Mesenchymal stem cell (in vitro differentiated cells and primary cell): ENCODE measurements at regions not wholly inside any gene's neighbourhood (a gene's known extent, or its start where the extent isn't known, plus 50 kb on each side); places are given as distances from the start of the nearest gene placed in this dataset.

Source experiments
- DNase-seq: peaks from one replicate; pipeline ENCODE4 v3.0.0-alpha.2; 2013
- H2AFZ ChIP-seq: one replicate; pipeline ENCODE4 v1.6.1; 2013; ENCODE audit warnings: low read depth, mild to moderate bottlenecking, control low read depth, inconsistent platforms, low read length, moderate library complexity
- H2AK5ac ChIP-seq: 2 replicates; pipeline ENCODE4 v1.6.1; 2013; ENCODE audit warnings: low read length, moderate library complexity, mild to moderate bottlenecking, inconsistent platforms; ENCODE audit not compliant: severe bottlenecking
- H2BK120ac ChIP-seq: one replicate; pipeline ENCODE4 v1.6.1; 2013; ENCODE audit warnings: low read depth, mild to moderate bottlenecking, inconsistent platforms, low read length, moderate library complexity
- H2BK12ac ChIP-seq, 2 experiments: one replicate each; pipeline ENCODE4 v1.6.1; 2013; ENCODE audit warnings: inconsistent platforms in 2 of 2, low read length in 2 of 2, mild to moderate bottlenecking in 2 of 2, moderate library complexity in 2 of 2, control low read depth in 1 of 2
- H2BK15ac ChIP-seq: one replicate; pipeline ENCODE4 v1.6.1; 2013; ENCODE audit warnings: mild to moderate bottlenecking, low read depth, inconsistent platforms; ENCODE audit not compliant: poor library complexity, severe bottlenecking
- H2BK5ac ChIP-seq: 2 replicates; pipeline ENCODE4 v1.6.1; 2013; ENCODE audit warnings: low read depth, mild to moderate bottlenecking, low read length, control low read depth, inconsistent platforms; ENCODE audit not compliant: poor library complexity, severe bottlenecking
- H3K14ac ChIP-seq, 2 experiments: one replicate each; pipeline ENCODE4 v1.6.1; 2013; ENCODE audit warnings: inconsistent platforms in 2 of 2, low read length in 2 of 2, control low read depth in 1 of 2, mild to moderate bottlenecking in 1 of 2, moderate library complexity in 1 of 2
- H3K18ac ChIP-seq, 2 experiments: one replicate each; pipeline ENCODE4 v1.6.1; 2013; ENCODE audit warnings: inconsistent platforms in 2 of 2, low read length in 2 of 2, control low read depth in 1 of 2, low read depth in 1 of 2, mild to moderate bottlenecking in 1 of 2
- H3K23ac ChIP-seq, 2 experiments: one replicate each; pipeline ENCODE4 v1.6.1; 2013; ENCODE audit warnings: inconsistent platforms in 2 of 2, low read length in 2 of 2, mild to moderate bottlenecking in 2 of 2, moderate library complexity in 2 of 2, control low read depth in 1 of 2
- H3K27ac ChIP-seq: 2 replicates; pipeline ENCODE4 v1.5.1; 2013; ENCODE audit warnings: mild to moderate bottlenecking, moderate library complexity, low read length, control low read depth, inconsistent platforms; ENCODE audit not compliant: poor library complexity, severe bottlenecking
- H3K27me3 ChIP-seq, 2 experiments: 2 replicates each; pipeline versions ENCODE4 v1.6.1 to v1.7.0; 2013; ENCODE audit warnings: low read length in 2 of 2, mild to moderate bottlenecking in 2 of 2, moderate library complexity in 2 of 2, control low read depth in 1 of 2, inconsistent platforms in 1 of 2; ENCODE audit not compliant: control insufficient read depth in 1 of 2, insufficient read depth in 1 of 2
- H3K36me3 ChIP-seq, 2 experiments: 2 replicates each; pipeline versions ENCODE4 v1.6.1 to v1.7.0; 2013; ENCODE audit warnings: low read length in 2 of 2, control low read depth in 1 of 2, inconsistent platforms in 1 of 2, low read depth in 1 of 2, mild to moderate bottlenecking in 1 of 2; ENCODE audit not compliant: insufficient read depth in 2 of 2, control insufficient read depth in 1 of 2
- H3K4ac ChIP-seq, 2 experiments: one replicate each; pipeline ENCODE4 v1.6.1; 2013; ENCODE audit warnings: inconsistent platforms in 2 of 2, low read length in 2 of 2, mild to moderate bottlenecking in 2 of 2, moderate library complexity in 2 of 2, control low read depth in 1 of 2, low read depth in 1 of 2
- H3K4me1 ChIP-seq: 2 replicates; pipeline ENCODE4 v1.6.1; 2013; ENCODE audit warnings: low read depth, low read length, control low read depth; ENCODE audit not compliant: control insufficient read depth, insufficient read depth
- H3K4me2 ChIP-seq: 2 replicates; pipeline ENCODE4 v1.6.1; 2013; ENCODE audit warnings: low read length, mild to moderate bottlenecking, inconsistent platforms; ENCODE audit not compliant: poor library complexity, severe bottlenecking
- H3K4me3 ChIP-seq, 2 experiments: 2 replicates each; pipeline versions ENCODE4 v1.5.1 to v1.7.0; 2013; ENCODE audit warnings: low read length in 2 of 2, mild to moderate bottlenecking in 2 of 2, control low read depth in 1 of 2, low read depth in 1 of 2; ENCODE audit not compliant: insufficient read depth in 1 of 2
- H3K79me1 ChIP-seq: replicated peaks from 2 replicates; pipeline ENCODE4 v1.6.1; 2013; ENCODE audit warnings: mild to moderate bottlenecking, control low read depth, low read length, inconsistent platforms; ENCODE audit not compliant: poor library complexity, severe bottlenecking
- H3K9ac ChIP-seq: 2 replicates; pipeline ENCODE4 v1.7.0; 2013; ENCODE audit warnings: mild to moderate bottlenecking, low read length, moderate library complexity
- H3K9me3 ChIP-seq: 2 replicates; pipeline ENCODE4 v1.7.0; 2013; ENCODE audit warnings: mild to moderate bottlenecking, low read length; ENCODE audit not compliant: control insufficient read depth
- H4K8ac ChIP-seq: one replicate; pipeline ENCODE4 v1.6.1; 2013; ENCODE audit warnings: inconsistent platforms, mild to moderate bottlenecking, low read length, moderate library complexity
- H4K91ac ChIP-seq: one replicate; pipeline ENCODE4 v1.6.1; 2013; ENCODE audit warnings: mild to moderate bottlenecking, low read length, inconsistent platforms
- WGBS: methylation state at CpG from one replicate; pipeline ENCODE4 v1.1.7; 2013; ENCODE audit warnings: mixed read lengths; 5-methylcytosine and 5-hydroxymethylcytosine counted together

DNA sequence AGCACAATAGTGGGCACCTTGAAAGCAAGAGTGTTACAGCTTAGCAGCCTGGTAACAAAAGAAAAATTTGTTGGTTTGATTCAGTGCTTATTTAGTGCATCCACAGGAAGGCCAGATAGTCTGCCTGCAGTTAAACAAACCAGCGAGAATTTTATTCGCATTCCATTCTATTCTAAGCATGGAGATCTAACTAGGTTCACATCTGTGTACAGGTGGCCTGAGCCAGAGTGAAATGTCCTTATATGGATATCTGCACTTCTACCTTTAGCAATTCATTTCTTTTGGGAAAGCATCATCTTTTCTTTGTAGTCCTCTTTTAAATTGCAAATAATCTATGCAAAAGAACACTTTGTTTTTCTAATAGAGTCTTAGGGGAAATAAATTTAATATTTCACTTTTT is 659.0 kb upstream of the FZD8 start:
- Histone ChIP-seq H3K4me3 (no peak overlapping the region), H3K4me2 (no peak overlapping the region), H2AK5ac (no peak overlapping the region), H2BK5ac (no peak overlapping the region), H3K27ac (no peak overlapping the region), H4K8ac (no peak overlapping the region), H2BK12ac (no peak overlapping the region), H2BK120ac (no peak overlapping the region), H3K79me1 (no peaks in the 10 kb centered on the region), H3K23ac (no peak overlapping the region), H2AFZ (no peak overlapping the region), H3K9ac (no peak overlapping the region), H3K36me3 (no peaks in the 10 kb centered on the region), H3K4me1 (no peaks in the 10 kb centered on the region), H3K18ac (no peak overlapping the region), H3K9me3 (peaks cover 4% of the 10 kb centered on the region), H3K4ac (no peak overlapping the region), H4K91ac (no peak overlapping the region), H3K27me3 (no peaks in the 10 kb centered on the region), H2BK15ac (no peak overlapping the region), H3K14ac (no peak overlapping the region)
- no peak for DNase-seq
- 94% methylated on average over 2 of the region's 2 CpGs for WGBS

GRCh38 chr10:36283827-36284226 is 641.7 kb upstream of the FZD8 start:
- Histone ChIP-seq H3K9me3 (peaks cover 24% of the 10 kb centered on the region), H2BK15ac (no peak overlapping the region)

GRCh38 chr10:36281831-36282331 is 639.8 kb upstream of the FZD8 start:
- Histone ChIP-seq H3K18ac (peak overlapping the region in 1 of 2 experiments; percentile 16), H3K27me3 (no peaks in the 10 kb centered on the region), H3K14ac (no peak overlapping the region), H4K8ac (no peak overlapping the region), H3K27ac (no peak overlapping the region), H3K4ac (no peak overlapping the region), H2BK5ac (no peak overlapping the region), H2BK120ac (no peak overlapping the region), H4K91ac (no peak overlapping the region), H2BK15ac (no peak overlapping the region), H3K4me3 (no peak overlapping the region), H3K4me2 (no peak overlapping the region), H2BK12ac (no peak overlapping the region), H3K23ac (no peak overlapping the region), H3K36me3 (no peaks in the 10 kb centered on the region), H3K79me1 (no peaks in the 10 kb centered on the region), H2AK5ac (no peak overlapping the region), H3K4me1 (peaks cover 2% of the 10 kb centered on the region), H2AFZ (no peak overlapping the region), H3K9me3 (peaks cover 13% of the 10 kb centered on the region), H3K9ac (no peak overlapping the region)
- peak; percentile 81 for DNase-seq
- WGBS = 6% methylated on average over 3 of the region's 3 CpGs

More at GRCh38 chr10:36283827-36284226, 641.7 kb upstream of the FZD8 start:
- Histone ChIP-seq H2BK12ac (peak overlapping the region in 1 of 2 experiments; percentile 54), H3K4me1 (peaks cover 2% of the 10 kb centered on the region), H2AK5ac (no peak overlapping the region), H2AFZ (no peak overlapping the region), H3K4ac (no peak overlapping the region), H2BK120ac (no peak overlapping the region), H3K27me3 (no peaks in the 10 kb centered on the region), H3K18ac (no peak overlapping the region), H3K36me3 (no peaks in the 10 kb centered on the region), H3K23ac (no peak overlapping the region), H3K4me3 (no peak overlapping the region), H3K79me1 (no peaks in the 10 kb centered on the region), H3K4me2 (no peak overlapping the region), H3K27ac (no peak overlapping the region), H3K9ac (no peak overlapping the region), H4K8ac (no peak overlapping the region), H4K91ac (no peak overlapping the region), H2BK5ac (no peak overlapping the region), H3K14ac (no peak overlapping the region)
- DNase-seq = no peak
- whole genome bisulfite sequencing = 99% methylated on average over 12 of the region's 14 CpGs

DNA sequence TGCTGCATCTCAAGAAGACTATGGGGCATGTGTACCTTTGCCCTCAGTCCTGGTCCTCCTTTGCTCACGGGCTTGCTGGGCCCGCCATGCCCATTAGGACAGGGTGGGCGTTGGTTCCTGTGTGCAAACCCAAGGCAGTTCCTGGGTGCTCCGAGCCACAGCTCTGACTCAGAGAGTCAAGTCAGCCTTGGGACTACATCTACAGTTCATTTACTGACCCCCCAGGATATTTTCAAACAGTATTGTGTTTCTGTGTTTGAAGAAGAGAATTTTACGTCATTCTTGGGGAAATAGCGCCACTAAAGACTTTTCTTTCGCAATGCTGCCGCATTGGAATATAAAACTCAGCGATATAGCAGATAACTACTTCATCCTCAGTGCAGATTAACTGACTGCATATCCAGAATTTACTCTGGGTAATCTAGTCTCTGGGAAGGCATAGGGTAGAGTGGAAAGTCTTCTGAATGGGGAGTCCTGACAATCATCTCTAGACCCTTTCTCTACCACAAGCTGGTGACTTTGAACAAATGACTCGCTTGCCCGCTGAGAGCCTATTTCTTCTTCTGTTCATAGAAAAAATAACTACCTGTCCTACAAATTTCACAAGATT is 638.9 kb upstream of the FZD8 start:
- Histone ChIP-seq H3K9ac (no peak overlapping the region), H2AK5ac (peak overlapping the region; percentile 91), H3K36me3 (no peaks in the 10 kb centered on the region), H3K79me1 (no peaks in the 10 kb centered on the region), H3K14ac (no peak overlapping the region), H4K8ac (no peak overlapping the region), H3K4ac (no peak overlapping the region), H2BK5ac (peak overlapping the region; percentile 22), H3K9me3 (peaks cover 9% of the 10 kb centered on the region), H2BK120ac (no peak overlapping the region), H3K4me3 (no peak overlapping the region), H3K23ac (no peak overlapping the region), H3K27ac (peak overlapping the region; percentile 38), H2AFZ (no peak overlapping the region), H4K91ac (peak overlapping the region; percentile 78), H3K18ac (peak overlapping the region in 1 of 2 experiments; percentile 93), H3K27me3 (no peaks in the 10 kb centered on the region), H3K4me1 (peaks cover 2% of the 10 kb centered on the region), H2BK15ac (peak overlapping the region; percentile 54), H3K4me2 (no peak overlapping the region), H2BK12ac (peak overlapping the region in 1 of 2 experiments; percentile 49)
- DNase-seq = peak; percentile 11
- 97% methylated on average over 7 of the region's 11 CpGs for WGBS
